NCI-H2171 treated with DMSO at 0.1 percent for 48 hours (cell line): ENCODE measurements at regions not wholly inside any gene's neighbourhood (a gene's known extent, or its start where the extent isn't known, plus 50 kb on each side); places are given as distances from the start of the nearest gene placed in this dataset.

Source experiments
- DNase-seq: peaks from one replicate; lab custom pipeline; 2025; lab: John Stamatoyannopoulos, UW

- no peak for DNase-seq
Measured at GRCh38 chr1:29529677-29530278, 293.5 kb downstream of the PTPRU start.

- no peak for DNase-seq
Measured at GRCh38 chr1:29527314-29528004, 291.1 kb downstream of the PTPRU start.

- DNase-seq: no peak
Measured at GRCh38 chr1:29525941-29526340, 289.6 kb downstream of the PTPRU start.

- DNase-seq: no peak
Measured at GRCh38 chr1:29524285-29525065, 288.2 kb downstream of the PTPRU start.

GRCh38 chr1:29523576-29523975 is 287.3 kb downstream of the PTPRU start:
- DNase-seq: no peak

- DNase-seq: no peak
Measured at GRCh38 chr1:29523136-29523535, 286.8 kb downstream of the PTPRU start.

- no peak for DNase-seq
Measured at GRCh38 chr1:29521811-29522580, 285.7 kb downstream of the PTPRU start.

GRCh38 chr1:29521438-29521715 is 285.1 kb downstream of the PTPRU start:
- DNase-seq: no peak

GRCh38 chr1:29520571-29521437 is 284.5 kb downstream of the PTPRU start:
- DNase-seq: peak; percentile 61

GRCh38 chr1:29519788-29520110 is 283.4 kb downstream of the PTPRU start:
- DNase-seq: peak; percentile 79

GRCh38 chr1:29519108-29519787 is 282.9 kb downstream of the PTPRU start:
- no peak for DNase-seq

GRCh38 chr1:29518183-29518835 is 282.0 kb downstream of the PTPRU start:
- no peak for DNase-seq

- DNase-seq: no peak
Measured at GRCh38 chr1:29517251-29518086, 281.1 kb downstream of the PTPRU start.

- no peak for DNase-seq
Measured at GRCh38 chr1:29516063-29516820, 279.9 kb downstream of the PTPRU start.

- DNase-seq: peak; percentile 91
Measured at GRCh38 chr1:29515170-29515955, 279.0 kb downstream of the PTPRU start.

- peak; percentile 86 for DNase-seq
Measured at GRCh38 chr1:29514361-29515169, 278.2 kb downstream of the PTPRU start.

GRCh38 chr1:29513357-29513756 is 277.0 kb downstream of the PTPRU start:
- DNase-seq: peak; percentile 92
